ENCODE measurements at regions not wholly inside any gene's neighbourhood (a gene's known extent, or its start where the extent isn't known, plus 50 kb on each side); places are given as distances from the start of the nearest gene placed in this dataset.
A peak's percentile ranks its signal among the peaks of the same experiment; 100 is the strongest.

DNA sequence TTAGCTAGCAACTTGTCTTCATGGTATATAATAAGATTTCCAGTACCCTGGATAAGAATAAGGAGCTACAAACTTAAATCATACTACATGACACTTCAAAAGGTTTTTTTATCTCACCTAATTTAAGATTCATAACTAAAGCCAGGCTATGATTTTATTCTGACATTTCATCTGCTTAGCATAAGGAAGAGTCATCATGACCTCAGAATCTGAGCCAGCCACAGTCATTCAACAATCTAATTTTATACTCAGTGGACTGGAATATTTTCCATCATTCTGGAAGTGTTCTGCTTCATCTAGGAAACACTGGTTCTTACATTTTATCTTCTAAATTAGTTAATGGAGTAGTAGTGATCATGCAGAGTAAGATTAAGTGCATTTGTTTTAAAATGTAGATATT, 102.1 kb upstream of the KCND2 start:
- no peak overlapping the region for H3K4me3 ChIP-seq (ENCODE audit: low read depth, low read length)
- TF ChIP-seq, protein P1, sequence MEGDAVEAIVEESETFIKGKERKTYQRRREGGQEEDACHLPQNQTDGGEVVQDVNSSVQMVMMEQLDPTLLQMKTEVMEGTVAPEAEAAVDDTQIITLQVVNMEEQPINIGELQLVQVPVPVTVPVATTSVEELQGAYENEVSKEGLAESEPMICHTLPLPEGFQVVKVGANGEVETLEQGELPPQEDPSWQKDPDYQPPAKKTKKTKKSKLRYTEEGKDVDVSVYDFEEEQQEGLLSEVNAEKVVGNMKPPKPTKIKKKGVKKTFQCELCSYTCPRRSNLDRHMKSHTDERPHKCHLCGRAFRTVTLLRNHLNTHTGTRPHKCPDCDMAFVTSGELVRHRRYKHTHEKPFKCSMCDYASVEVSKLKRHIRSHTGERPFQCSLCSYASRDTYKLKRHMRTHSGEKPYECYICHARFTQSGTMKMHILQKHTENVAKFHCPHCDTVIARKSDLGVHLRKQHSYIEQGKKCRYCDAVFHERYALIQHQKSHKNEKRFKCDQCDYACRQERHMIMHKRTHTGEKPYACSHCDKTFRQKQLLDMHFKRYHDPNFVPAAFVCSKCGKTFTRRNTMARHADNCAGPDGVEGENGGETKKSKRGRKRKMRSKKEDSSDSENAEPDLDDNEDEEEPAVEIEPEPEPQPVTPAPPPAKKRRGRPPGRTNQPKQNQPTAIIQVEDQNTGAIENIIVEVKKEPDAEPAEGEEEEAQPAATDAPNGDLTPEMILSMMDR (IDR thresholded peaks at IDR 0.05; ENCODE audit: insufficient read depth, low read length): no peak
- DNase-seq (ENCODE audit: low read depth): peak; percentile 70

DNA sequence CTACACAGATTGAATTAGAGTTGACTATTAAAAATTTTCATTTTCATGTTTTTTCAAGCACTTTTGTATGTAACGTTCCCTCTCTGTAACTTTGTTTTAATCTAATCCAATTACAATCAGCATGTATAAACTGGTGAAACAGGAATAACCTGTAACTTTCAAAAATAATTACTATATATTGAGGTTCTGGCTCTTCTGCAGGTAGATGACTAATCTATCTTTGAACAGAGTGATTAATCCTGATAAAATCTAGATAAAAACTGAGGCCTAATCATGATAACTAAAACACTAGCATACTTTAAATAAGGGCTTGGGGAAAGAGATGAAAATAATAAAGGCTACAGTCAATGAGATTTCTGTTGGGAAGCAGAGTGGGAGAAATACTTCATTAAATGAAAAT, 101.6 kb upstream of the KCND2 start:
- no peak for DNase-seq (ENCODE audit: low read depth)
- H3K4me3 ChIP-seq (ENCODE audit: low read depth, low read length): no peak overlapping the region
- TF ChIP-seq, protein P1 (IDR thresholded peaks at IDR 0.05; ENCODE audit: insufficient read depth, low read length): no peak

DNA sequence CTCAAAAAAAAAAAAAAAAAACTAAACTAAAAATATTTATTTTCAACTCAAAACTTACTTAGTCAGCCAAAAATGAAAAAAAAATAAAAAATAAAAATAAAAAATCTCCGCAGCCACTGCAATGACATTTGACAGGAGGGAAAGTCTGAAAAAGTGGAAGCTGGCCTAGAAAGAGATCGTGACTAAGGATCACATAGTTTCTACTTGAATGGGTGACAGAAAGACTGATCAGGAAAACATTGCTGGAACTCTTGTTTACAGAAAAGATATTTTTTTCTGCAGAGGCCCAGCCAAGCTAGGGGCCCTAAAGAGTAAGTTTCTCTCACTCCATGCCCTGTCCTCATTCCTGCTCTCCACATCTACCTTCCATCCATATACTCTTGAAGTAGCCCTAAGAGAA, 92.8 kb upstream of the KCND2 start:
- peak; percentile 40 for DNase-seq (ENCODE audit: low read depth)

DNA sequence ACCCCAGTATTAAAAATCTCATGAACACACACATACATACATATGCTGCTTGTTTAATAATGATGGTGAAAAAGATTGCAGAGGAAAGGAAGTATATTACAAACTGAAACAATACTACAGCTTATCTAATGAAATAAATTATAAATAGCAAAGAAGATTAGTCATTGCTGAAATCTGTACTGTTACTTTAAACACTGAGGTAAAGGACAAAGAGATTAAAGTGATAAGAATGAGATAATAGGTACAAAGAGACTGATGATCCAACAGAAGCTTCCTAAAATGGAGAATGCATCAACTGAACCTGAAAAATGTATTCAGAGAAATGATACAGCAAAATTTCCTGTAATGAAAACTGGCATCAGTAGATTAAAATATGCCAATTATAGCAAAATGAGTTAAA, 91.5 kb upstream of the KCND2 start:
- DNase-seq (ENCODE audit: low read depth): peak; percentile 21
- TF ChIP-seq, protein P1 (IDR thresholded peaks at IDR 0.05; ENCODE audit: insufficient read depth, low read length): no peak
- no peak overlapping the region for H3K4me3 ChIP-seq (ENCODE audit: low read depth, low read length)

More for the DNA sequence above, 92.8 kb upstream of the KCND2 start:
- TF ChIP-seq, protein P1 (IDR thresholded peaks at IDR 0.05; ENCODE audit: insufficient read depth, low read length): no peak
- no peak overlapping the region for H3K4me3 ChIP-seq (ENCODE audit: low read depth, low read length)

DNA sequence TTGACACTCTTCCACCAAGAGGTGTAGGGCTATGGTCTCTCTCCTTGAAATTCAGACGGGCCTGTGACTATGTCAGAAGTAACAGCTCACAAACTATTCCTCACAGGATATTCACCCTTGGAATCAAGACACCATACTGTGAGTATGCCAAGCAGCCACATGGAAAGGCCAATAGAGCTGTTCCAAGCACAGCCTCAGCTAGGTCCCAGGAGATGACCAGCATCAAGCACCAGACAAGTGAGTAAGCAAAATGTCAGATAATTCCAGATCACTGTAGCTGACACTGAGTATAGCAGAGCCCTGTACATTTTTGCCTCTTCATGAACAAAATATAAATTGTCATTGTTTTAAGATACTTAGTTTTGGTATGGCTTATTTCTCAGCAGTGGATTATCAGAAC, 88.1 kb upstream of the KCND2 start:
- H3K4me3 ChIP-seq (ENCODE audit: low read depth, low read length): no peak overlapping the region
- DNase-seq (ENCODE audit: low read depth): peak; percentile 37
- TF ChIP-seq, protein P1 (IDR thresholded peaks at IDR 0.05; ENCODE audit: insufficient read depth, low read length): no peak

DNA sequence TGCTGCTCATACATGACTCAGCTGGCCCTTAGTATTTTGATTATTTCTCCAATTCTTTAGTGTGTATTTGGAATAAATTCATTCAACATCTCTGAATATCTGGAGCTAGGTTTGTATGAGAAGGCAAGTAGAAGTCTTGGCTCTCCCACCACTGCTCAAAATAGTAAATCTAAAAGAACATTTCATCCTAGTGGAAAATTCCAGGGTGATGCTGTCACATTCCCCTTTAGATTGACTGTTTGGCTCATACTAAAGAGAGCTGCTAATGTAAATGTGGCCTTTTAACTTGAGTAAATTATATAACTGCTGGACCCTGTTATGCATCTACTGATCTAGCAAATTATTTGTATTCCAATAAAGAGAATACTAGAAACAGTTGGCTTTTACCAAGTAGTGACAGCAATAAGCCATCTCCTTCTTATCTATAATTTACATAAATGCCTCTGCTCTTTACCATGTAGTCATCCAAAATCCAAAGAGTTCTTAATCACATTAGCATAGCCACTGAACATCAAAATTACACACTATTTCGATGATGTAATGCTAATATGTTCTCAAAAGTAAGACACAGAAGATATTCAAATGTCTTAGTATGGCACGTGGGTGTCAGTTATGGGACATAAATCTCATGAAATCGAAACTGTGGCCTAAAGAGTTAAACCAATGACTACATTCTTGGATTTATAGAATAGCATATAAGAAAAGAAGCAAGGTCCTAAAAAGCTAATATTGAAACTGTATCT, 86.9 kb upstream of the KCND2 start:
- TF ChIP-seq, protein P1 (IDR thresholded peaks at IDR 0.05; ENCODE audit: insufficient read depth, low read length): no peak
- H3K4me3 ChIP-seq (ENCODE audit: low read depth, low read length): no peak overlapping the region
- peak; percentile 58 for DNase-seq (ENCODE audit: low read depth)

DNA sequence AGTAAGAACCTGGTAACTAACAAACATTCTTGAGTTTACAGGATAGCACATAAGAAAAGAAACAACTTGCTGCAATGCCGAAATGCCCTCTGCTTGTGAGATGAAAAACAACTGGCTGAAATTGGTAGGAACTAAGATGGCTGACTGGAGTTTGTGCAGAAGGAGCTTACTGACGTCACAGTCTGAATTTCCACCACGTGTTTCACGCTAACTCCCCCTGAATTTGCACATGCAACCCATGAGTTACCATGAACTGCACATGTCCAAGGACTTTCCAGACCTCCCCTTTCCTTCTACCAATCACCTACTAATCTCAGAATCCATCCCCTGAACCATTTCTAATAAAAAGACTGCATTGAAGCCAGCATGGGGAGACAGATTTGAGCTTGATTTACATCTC, 86.3 kb upstream of the KCND2 start:
- H3K4me3 ChIP-seq (ENCODE audit: low read depth, low read length): no peak overlapping the region
- DNase-seq (ENCODE audit: low read depth): no peak
- TF ChIP-seq, protein P1 (IDR thresholded peaks at IDR 0.05; ENCODE audit: insufficient read depth, low read length): no peak

Measured in fibroblast of the aortic adventitia (primary cell).